ENCODE measurements at regions not wholly inside any gene's neighbourhood (a gene's known extent, or its start where the extent isn't known, plus 50 kb on each side); places are given as distances from the start of the nearest gene placed in this dataset.

DNA sequence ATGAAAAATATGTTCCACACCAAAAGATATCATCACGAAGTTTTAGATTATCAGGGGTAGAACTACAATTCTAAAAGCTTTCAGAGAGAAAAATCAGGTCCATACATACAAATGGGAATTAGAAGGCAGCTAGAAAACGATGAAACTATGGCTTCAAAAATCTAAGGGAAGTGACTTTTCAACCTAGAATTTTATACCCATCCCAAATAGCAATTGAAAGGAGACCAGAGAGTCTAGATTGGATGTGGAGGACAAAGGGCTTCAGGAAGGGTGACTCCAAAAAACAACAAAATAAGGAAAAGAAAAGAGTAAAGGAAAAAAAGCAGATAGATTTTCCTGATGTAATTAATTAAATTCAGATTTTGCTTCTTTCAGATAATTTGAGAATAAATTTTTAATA is 72.0 kb upstream of the CEP78 start:
- Histone ChIP-seq H3K9me2 (replicated peaks; ENCODE audit: insufficient read depth) (no peaks in the 10 kb centered on the region), H3K4me2 (no peak overlapping the region), H3K4me3 (no peak overlapping the region), H3K9me3 (ENCODE audit: low read depth) (no peaks in the 10 kb centered on the region), H3K79me2 (no peaks in the 10 kb centered on the region), H3K27me3 (no peaks in the 10 kb centered on the region), H3K4me1 (ENCODE audit: insufficient read depth) (peaks cover 2% of the 10 kb centered on the region), H3K27ac (no peak overlapping the region), H2AFZ (no peak overlapping the region), H4K20me1 (ENCODE audit: insufficient read depth, poor library complexity, severe bottlenecking) (no peaks in the 10 kb centered on the region), H3K36me3 (replicated peaks; ENCODE audit: insufficient read depth, low read depth) (no peaks in the 10 kb centered on the region)
- 91% methylated on average over 2 of the region's 2 CpGs for WGBS (ENCODE audit: low lambda C conversion rate, missing lambda C conversion rate)
- DNase-seq (ENCODE audit: low spot score), result no peak
- TF ChIP-seq EZH2 (IDR thresholded peaks at IDR 0.05; ENCODE audit: borderline replicate concordance), result no peak
- no peak for TF ChIP-seq EZH2phosphoT487 (IDR thresholded peaks at IDR 0.05; ENCODE audit: low read depth, severe bottlenecking, unreplicated experiment)
- TF ChIP-seq, protein P1, sequence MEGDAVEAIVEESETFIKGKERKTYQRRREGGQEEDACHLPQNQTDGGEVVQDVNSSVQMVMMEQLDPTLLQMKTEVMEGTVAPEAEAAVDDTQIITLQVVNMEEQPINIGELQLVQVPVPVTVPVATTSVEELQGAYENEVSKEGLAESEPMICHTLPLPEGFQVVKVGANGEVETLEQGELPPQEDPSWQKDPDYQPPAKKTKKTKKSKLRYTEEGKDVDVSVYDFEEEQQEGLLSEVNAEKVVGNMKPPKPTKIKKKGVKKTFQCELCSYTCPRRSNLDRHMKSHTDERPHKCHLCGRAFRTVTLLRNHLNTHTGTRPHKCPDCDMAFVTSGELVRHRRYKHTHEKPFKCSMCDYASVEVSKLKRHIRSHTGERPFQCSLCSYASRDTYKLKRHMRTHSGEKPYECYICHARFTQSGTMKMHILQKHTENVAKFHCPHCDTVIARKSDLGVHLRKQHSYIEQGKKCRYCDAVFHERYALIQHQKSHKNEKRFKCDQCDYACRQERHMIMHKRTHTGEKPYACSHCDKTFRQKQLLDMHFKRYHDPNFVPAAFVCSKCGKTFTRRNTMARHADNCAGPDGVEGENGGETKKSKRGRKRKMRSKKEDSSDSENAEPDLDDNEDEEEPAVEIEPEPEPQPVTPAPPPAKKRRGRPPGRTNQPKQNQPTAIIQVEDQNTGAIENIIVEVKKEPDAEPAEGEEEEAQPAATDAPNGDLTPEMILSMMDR (IDR thresholded peaks at IDR 0.05; ENCODE audit: poor library complexity), result no peak

DNA sequence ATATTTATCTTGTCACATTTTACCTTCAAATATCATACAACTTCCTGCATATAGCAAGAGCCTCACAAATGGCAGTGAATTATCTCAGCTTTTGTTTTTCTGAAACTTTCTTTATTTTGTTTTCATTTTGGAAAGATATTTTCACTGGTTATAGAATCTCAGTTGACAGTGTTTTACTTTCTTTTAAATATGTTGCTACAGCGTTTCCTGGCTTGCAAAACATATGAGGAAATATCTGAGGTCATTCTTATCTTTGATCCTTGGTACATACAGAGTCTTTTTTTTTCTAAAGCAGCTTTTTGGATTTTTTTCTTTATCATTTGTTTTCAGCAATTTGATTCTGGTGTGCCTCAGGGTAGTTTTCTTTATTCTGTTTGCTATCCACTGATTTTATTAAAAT is 77.6 kb upstream of the CEP78 start:
- H3K36me3 ChIP-seq (replicated peaks; ENCODE audit: insufficient read depth, low read depth), result no peaks in the 10 kb centered on the region
- TF ChIP-seq EZH2phosphoT487 (IDR thresholded peaks at IDR 0.05; ENCODE audit: low read depth, severe bottlenecking, unreplicated experiment), result no peak
- TF ChIP-seq EZH2 (IDR thresholded peaks at IDR 0.05; ENCODE audit: borderline replicate concordance), result no peak
- TF ChIP-seq, protein P1 (IDR thresholded peaks at IDR 0.05; ENCODE audit: poor library complexity), result no peak
- no peak overlapping the region for H3K4me3 ChIP-seq
- 48% methylated on average over 1 of the region's 1 CpG for WGBS (ENCODE audit: low lambda C conversion rate, missing lambda C conversion rate)
- H3K27ac ChIP-seq, result no peak overlapping the region
- H3K79me2 ChIP-seq, result no peaks in the 10 kb centered on the region
- no peaks in the 10 kb centered on the region for H4K20me1 ChIP-seq (ENCODE audit: insufficient read depth, poor library complexity, severe bottlenecking)
- no peak overlapping the region for H2AFZ ChIP-seq
- no peak overlapping the region for H3K4me2 ChIP-seq
- no peaks in the 10 kb centered on the region for H3K9me2 ChIP-seq (replicated peaks; ENCODE audit: insufficient read depth)
- no peaks in the 10 kb centered on the region for H3K9me3 ChIP-seq (ENCODE audit: low read depth)
- no peaks in the 10 kb centered on the region for H3K27me3 ChIP-seq
- H3K4me1 ChIP-seq (ENCODE audit: insufficient read depth), result no peaks in the 10 kb centered on the region
- DNase-seq (ENCODE audit: low spot score), result no peak

DNA sequence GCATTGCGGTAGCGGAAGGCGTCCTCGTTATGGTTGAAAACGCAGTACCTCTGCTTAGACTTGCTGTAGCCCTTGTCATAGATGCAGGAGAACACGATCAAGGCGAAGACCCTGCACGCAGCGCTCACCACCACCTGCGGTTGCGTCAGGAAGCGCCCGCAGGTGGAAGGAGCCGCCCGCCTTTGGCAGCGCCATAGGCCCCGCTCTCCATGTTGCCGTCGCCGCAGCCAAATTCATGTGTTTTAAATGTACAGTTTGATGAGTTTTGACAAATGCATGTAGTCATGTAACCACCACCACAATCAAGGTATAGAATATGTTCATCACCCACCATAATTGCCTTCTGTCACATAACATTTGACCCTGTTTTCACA is 84.9 kb upstream of the CEP78 start:
- TF ChIP-seq EZH2phosphoT487 (IDR thresholded peaks at IDR 0.05; ENCODE audit: low read depth, severe bottlenecking, unreplicated experiment) (no peak), EZH2 (IDR thresholded peaks at IDR 0.05; ENCODE audit: borderline replicate concordance) (no peak)
- TF ChIP-seq, protein P1 (IDR thresholded peaks at IDR 0.05; ENCODE audit: poor library complexity), result no peak
- no peak overlapping the region for H3K27ac ChIP-seq
- H3K9me2 ChIP-seq (replicated peaks; ENCODE audit: insufficient read depth), result no peaks in the 10 kb centered on the region
- no peak for DNase-seq (ENCODE audit: low spot score)
- H3K27me3 ChIP-seq, result no peaks in the 10 kb centered on the region
- H3K4me3 ChIP-seq, result no peak overlapping the region
- H4K20me1 ChIP-seq (ENCODE audit: insufficient read depth, poor library complexity, severe bottlenecking), result no peaks in the 10 kb centered on the region
- 98% methylated on average over 20 of the region's 20 CpGs for WGBS (ENCODE audit: low lambda C conversion rate, missing lambda C conversion rate)
- no peak overlapping the region for H2AFZ ChIP-seq
- no peaks in the 10 kb centered on the region for H3K9me3 ChIP-seq (ENCODE audit: low read depth)
- no peaks in the 10 kb centered on the region for H3K36me3 ChIP-seq (replicated peaks; ENCODE audit: insufficient read depth, low read depth)
- no peak overlapping the region for H3K4me2 ChIP-seq
- no peaks in the 10 kb centered on the region for H3K4me1 ChIP-seq (ENCODE audit: insufficient read depth)
- no peaks in the 10 kb centered on the region for H3K79me2 ChIP-seq

Measured in hepatocyte (in vitro differentiated cells).